Activated CD4-positive, alpha-beta T cell treated with anti-CD3 and anti-CD28 coated beads, Interleukin-2, amount 10 ng/mL, durations not matched to agents 24 days and 14 days (primary cell): ENCODE measurements at regions not wholly inside any gene's neighbourhood (a gene's known extent, or its start where the extent isn't known, plus 50 kb on each side); places are given as distances from the start of the nearest gene placed in this dataset.
"Not testable (repeated sequence)": the region's sequence is repeated elsewhere in the genome, so short reads cannot be mapped to it uniquely, and the experiment has no call there.

Experiments used
- DNase-seq: peaks from one replicate; pipeline ENCODE4 v3.0.0; 2022
- H3K27ac Mint-ChIP-seq: one replicate; pipeline ENCODE4 v1.8.0; 2022; ENCODE audit warnings: mild to moderate bottlenecking, mixed read lengths
- H3K27me3 Mint-ChIP-seq: one replicate; pipeline ENCODE4 v1.8.0; 2022; ENCODE audit warnings: mixed read lengths
- H3K36me3 Mint-ChIP-seq: one replicate; pipeline ENCODE4 v1.8.0; 2022; ENCODE audit warnings: low read depth, mild to moderate bottlenecking, mixed read lengths
- H3K4me1 Mint-ChIP-seq: one replicate; pipeline ENCODE4 v1.8.0; 2021; ENCODE audit warnings: mixed read lengths
- H3K4me3 Mint-ChIP-seq: one replicate; pipeline ENCODE4 v1.8.0; 2022; ENCODE audit warnings: mild to moderate bottlenecking, moderate library complexity, mixed read lengths
- H3K9me3 Mint-ChIP-seq: one replicate; pipeline ENCODE4 v1.8.0; 2021; ENCODE audit warnings: mixed read lengths
- intact Hi-C: fragments of 100-400 bp; cut with micrococcal nuclease; formaldehyde crosslinking; loops from one replicate; pipeline ENCODE4 v1.15.1; 2023

DNA sequence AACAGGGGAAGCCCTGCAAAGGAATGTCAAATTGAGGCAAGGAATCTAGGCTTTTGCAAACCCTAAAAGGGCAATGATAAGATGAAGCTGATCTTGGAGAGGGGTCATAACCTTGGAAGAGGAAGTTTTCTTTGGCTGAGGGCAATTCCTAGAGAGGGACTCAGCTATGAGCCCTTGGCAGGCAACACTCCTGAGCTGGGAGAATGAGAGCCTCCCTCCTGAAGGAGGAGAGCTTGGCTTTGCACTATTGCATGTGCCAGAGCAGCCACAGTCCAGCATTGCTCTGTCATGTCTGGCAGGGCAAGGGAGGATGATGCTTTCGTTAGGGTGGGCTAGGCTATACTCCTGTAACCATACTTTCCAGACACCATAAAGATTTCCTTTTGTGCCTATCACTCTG, 299.4 kb upstream of the NPSR1 start:
- H3K36me3 Mint-ChIP-seq, intact Hi-C loops, H3K9me3 Mint-ChIP-seq, H3K27ac Mint-ChIP-seq, H3K4me1 Mint-ChIP-seq, DNase-seq, H3K27me3 Mint-ChIP-seq, H3K4me3 Mint-ChIP-seq: not testable (repeated sequence)

GRCh38 chr7:34361663-34362250, 296.3 kb upstream of the NPSR1 start:
- no peak overlapping the region for H3K4me3 Mint-ChIP-seq
- no peaks in the 10 kb centered on the region for H3K9me3 Mint-ChIP-seq
- no peak for DNase-seq
- no peak overlapping the region for H3K27ac Mint-ChIP-seq
- intact Hi-C loops: no loop called here
- H3K27me3 Mint-ChIP-seq: no peaks in the 10 kb centered on the region
- H3K36me3 Mint-ChIP-seq: no peaks in the 10 kb centered on the region
- H3K4me1 Mint-ChIP-seq: no peaks in the 10 kb centered on the region

- no peaks in the 10 kb centered on the region for H3K9me3 Mint-ChIP-seq
- no peaks in the 10 kb centered on the region for H3K27me3 Mint-ChIP-seq
- DNase-seq: no peak
- H3K27ac Mint-ChIP-seq: no peak overlapping the region
- no peaks in the 10 kb centered on the region for H3K4me1 Mint-ChIP-seq
- H3K36me3 Mint-ChIP-seq: no peaks in the 10 kb centered on the region
- intact Hi-C loops: no loop called here
- no peak overlapping the region for H3K4me3 Mint-ChIP-seq
These were observed 295.4 kb upstream of the NPSR1 start for GRCh38 chr7:34362621-34363020.

DNA sequence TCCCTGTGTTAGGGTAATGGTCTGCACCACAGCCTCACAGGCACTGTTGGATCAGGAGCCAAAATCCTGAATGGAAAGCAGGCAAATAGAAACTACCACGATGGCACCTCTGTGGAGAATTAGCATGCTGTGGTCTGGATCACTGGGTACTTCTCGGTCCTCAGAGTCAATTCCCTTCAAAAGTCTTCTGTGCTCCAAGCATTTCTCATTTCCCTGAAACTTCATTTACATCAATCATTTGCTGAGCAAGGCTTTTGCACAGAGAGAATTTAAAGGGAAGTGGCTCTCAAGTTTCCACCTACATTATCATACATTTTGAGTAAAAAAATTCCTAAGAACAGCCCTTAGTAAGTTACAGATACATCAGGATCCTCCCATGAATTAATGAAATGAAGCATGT, 293.9 kb upstream of the NPSR1 start:
- H3K4me1 Mint-ChIP-seq: no peaks in the 10 kb centered on the region
- intact Hi-C loops: no loop called here

DNA sequence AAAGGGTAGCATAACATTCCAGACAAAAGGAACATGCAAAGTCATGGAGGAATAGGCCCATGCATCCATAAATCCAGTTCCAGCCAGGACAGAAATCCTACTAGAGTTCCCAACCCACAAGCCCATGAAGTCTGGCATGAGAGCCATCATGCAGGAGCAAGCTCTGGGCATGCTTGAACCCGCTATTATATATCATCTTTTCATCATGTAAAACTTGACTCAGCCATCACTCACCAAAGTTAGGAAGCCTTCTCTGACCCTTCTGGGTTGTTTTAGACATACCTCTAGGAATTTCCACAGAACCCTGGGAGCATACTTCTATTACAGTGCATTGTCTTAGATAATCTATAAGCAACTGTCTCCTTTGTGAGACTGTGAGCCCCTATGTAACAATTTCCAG, 293.0 kb upstream of the NPSR1 start:
- Mint-ChIP-seq H3K4me1 (no peaks in the 10 kb centered on the region), H3K36me3 (no peaks in the 10 kb centered on the region), H3K27me3 (no peaks in the 10 kb centered on the region)

More for the DNA sequence above, 293.9 kb upstream of the NPSR1 start:
- Mint-ChIP-seq H3K9me3 (no peaks in the 10 kb centered on the region), H3K36me3 (no peaks in the 10 kb centered on the region), H3K27me3 (no peaks in the 10 kb centered on the region), H3K4me3 (no peak overlapping the region), H3K27ac (no peak overlapping the region)
- no peak for DNase-seq

GRCh38 chr7:34365611-34366010, 292.4 kb upstream of the NPSR1 start:
- Mint-ChIP-seq H3K27ac (no peak overlapping the region), H3K36me3 (no peaks in the 10 kb centered on the region), H3K4me1 (no peaks in the 10 kb centered on the region), H3K4me3 (no peak overlapping the region), H3K9me3 (no peaks in the 10 kb centered on the region), H3K27me3 (no peaks in the 10 kb centered on the region)
- intact Hi-C loops: no loop called here
- no peak for DNase-seq

More for the DNA sequence above, 293.0 kb upstream of the NPSR1 start:
- H3K4me3 Mint-ChIP-seq: no peak overlapping the region
- H3K27ac Mint-ChIP-seq: no peak overlapping the region
- DNase-seq: no peak
- H3K9me3 Mint-ChIP-seq: no peaks in the 10 kb centered on the region
- intact Hi-C loops: no loop called here

DNA sequence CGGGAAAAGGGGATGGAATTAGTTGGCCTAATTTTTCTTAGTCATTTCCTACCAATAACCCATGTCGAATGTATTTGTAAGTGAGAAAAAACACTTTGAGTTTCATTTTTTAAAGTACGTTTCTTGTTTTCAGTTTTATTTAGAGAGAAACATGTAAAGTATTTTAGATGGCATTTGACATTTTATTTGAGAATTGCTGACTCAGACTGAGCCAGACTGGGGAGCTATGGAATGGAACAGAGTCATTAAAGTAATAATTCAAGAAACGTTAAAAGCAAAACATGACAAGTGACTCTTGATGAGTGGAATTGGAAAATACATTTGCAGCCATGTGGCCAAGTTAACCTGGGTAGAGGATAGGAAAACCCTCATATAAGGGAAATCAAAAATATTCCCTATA, 286.1 kb upstream of the NPSR1 start:
- H3K4me3 Mint-ChIP-seq: no peak overlapping the region
- H3K27me3 Mint-ChIP-seq: no peaks in the 10 kb centered on the region
- intact Hi-C loops: no loop called here
- H3K36me3 Mint-ChIP-seq: no peaks in the 10 kb centered on the region
- H3K4me1 Mint-ChIP-seq: no peaks in the 10 kb centered on the region
- H3K27ac Mint-ChIP-seq: no peak overlapping the region
- no peak for DNase-seq
- peaks cover 5% of the 10 kb centered on the region for H3K9me3 Mint-ChIP-seq

DNA sequence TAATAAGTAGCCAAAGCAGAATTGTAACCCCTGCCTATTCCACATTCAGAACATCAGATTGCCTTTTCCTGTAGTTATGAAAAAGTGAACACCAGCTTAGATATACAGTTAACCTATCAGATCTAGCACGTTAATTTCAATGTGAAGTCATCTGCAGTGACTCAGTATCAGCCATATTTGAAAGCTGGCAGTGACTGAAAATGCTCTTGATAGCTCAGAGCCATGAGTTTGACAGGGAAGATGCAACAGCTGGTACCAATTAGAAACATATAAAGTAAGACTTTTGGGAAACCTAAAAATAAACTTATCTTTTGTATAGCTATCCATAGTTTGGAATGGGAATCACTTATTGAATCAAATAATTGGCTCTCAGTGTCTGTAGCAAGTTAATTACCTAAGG, 284.1 kb upstream of the NPSR1 start:
- Mint-ChIP-seq H3K4me3 (no peak overlapping the region), H3K9me3 (peaks cover 8% of the 10 kb centered on the region), H3K36me3 (no peaks in the 10 kb centered on the region), H3K27ac (no peak overlapping the region), H3K27me3 (no peaks in the 10 kb centered on the region), H3K4me1 (no peaks in the 10 kb centered on the region)
- intact Hi-C loops: no loop called here
- no peak for DNase-seq

GRCh38 chr7:34382166-34382893, 275.7 kb upstream of the NPSR1 start:
- peaks cover 11% of the 10 kb centered on the region for H3K9me3 Mint-ChIP-seq
- no peaks in the 10 kb centered on the region for H3K27me3 Mint-ChIP-seq
- H3K4me1 Mint-ChIP-seq: no peaks in the 10 kb centered on the region
- no peaks in the 10 kb centered on the region for H3K36me3 Mint-ChIP-seq
- no peak overlapping the region for H3K27ac Mint-ChIP-seq
- DNase-seq: no peak
- intact Hi-C loops: no loop called here
- H3K4me3 Mint-ChIP-seq: no peak overlapping the region

- H3K27me3 Mint-ChIP-seq: no peaks in the 10 kb centered on the region
- H3K27ac Mint-ChIP-seq: no peak overlapping the region
- no peaks in the 10 kb centered on the region for H3K4me1 Mint-ChIP-seq
- H3K36me3 Mint-ChIP-seq: no peaks in the 10 kb centered on the region
- intact Hi-C loops: no loop called here
- DNase-seq: no peak
- no peak overlapping the region for H3K4me3 Mint-ChIP-seq
- H3K9me3 Mint-ChIP-seq: peaks cover 8% of the 10 kb centered on the region
These were observed 272.6 kb upstream of the NPSR1 start for GRCh38 chr7:34385384-34385783.

GRCh38 chr7:34389332-34390078, 268.5 kb upstream of the NPSR1 start:
- no peaks in the 10 kb centered on the region for H3K27me3 Mint-ChIP-seq
- DNase-seq: no peak
- H3K36me3 Mint-ChIP-seq: no peaks in the 10 kb centered on the region
- intact Hi-C loops: no loop called here
- H3K4me1 Mint-ChIP-seq: no peaks in the 10 kb centered on the region
- no peaks in the 10 kb centered on the region for H3K9me3 Mint-ChIP-seq
- H3K27ac Mint-ChIP-seq: no peak overlapping the region
- H3K4me3 Mint-ChIP-seq: no peak overlapping the region

DNA sequence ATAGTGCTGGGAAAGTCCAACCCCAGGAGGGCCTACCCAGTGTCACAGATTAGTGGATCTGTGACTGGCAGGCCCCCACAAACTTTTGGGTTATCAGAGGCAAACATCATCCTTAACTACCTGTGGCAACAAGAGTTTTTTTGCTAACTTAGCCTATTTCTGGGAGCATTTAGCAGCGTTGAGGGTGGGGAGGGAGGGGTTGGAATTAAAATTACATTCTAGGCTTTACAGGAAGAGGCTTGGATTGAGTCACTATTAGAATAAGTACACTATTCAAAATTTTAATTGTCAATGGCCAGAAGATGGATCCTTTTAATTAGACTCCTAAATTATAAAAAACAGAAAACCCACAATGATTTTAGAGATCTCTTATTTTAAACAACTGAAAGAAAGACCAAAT, 267.9 kb upstream of the NPSR1 start:
- H3K4me3 Mint-ChIP-seq: no peak overlapping the region
- DNase-seq: no peak
- H3K4me1 Mint-ChIP-seq: no peaks in the 10 kb centered on the region
- H3K27ac Mint-ChIP-seq: no peak overlapping the region
- intact Hi-C loops: no loop called here
- no peaks in the 10 kb centered on the region for H3K9me3 Mint-ChIP-seq
- H3K27me3 Mint-ChIP-seq: no peaks in the 10 kb centered on the region
- H3K36me3 Mint-ChIP-seq: no peaks in the 10 kb centered on the region

DNA sequence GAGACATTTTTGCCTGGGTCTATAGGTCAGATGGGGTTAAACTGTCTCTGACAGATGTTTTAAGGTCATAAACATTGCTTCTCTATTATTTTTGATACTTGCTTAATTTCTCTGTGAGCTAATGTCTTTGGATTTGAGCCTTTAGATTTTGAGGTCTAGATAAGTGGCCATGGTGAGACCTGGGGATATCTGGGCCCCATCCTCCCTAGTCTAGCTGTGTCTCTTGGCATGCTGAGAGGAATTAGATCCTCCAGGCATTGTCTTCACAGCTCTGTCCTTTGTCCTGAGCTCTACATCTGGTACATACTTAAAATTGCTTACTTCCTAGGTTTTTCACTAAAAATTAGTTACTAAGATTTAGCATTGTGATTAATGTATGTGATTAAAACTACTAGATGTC, 265.0 kb upstream of the NPSR1 start:
- Mint-ChIP-seq H3K4me3 (no peak overlapping the region), H3K36me3 (no peaks in the 10 kb centered on the region), H3K27ac (no peak overlapping the region), H3K4me1 (no peaks in the 10 kb centered on the region), H3K27me3 (no peaks in the 10 kb centered on the region), H3K9me3 (no peaks in the 10 kb centered on the region)
- DNase-seq: no peak
- intact Hi-C loops: no loop called here

GRCh38 chr7:34396437-34397064, 261.5 kb upstream of the NPSR1 start:
- Mint-ChIP-seq H3K36me3 (no peaks in the 10 kb centered on the region), H3K27ac (no peak overlapping the region), H3K4me1 (no peaks in the 10 kb centered on the region), H3K27me3 (no peaks in the 10 kb centered on the region), H3K4me3 (no peak overlapping the region), H3K9me3 (no peaks in the 10 kb centered on the region)
- no peak for DNase-seq
- intact Hi-C loops: no loop called here
